Activated CD4-positive, CD25-positive, alpha-beta regulatory T cell treated with anti-CD3 and anti-CD28 coated beads, Interleukin-2, amount 50 U/mL, for 24 hours (primary cell): ENCODE measurements at regions not wholly inside any gene's neighbourhood (a gene's known extent, or its start where the extent isn't known, plus 50 kb on each side); places are given as distances from the start of the nearest gene placed in this dataset.
"Not testable (repeated sequence)": the region's sequence is repeated elsewhere in the genome, so short reads cannot be mapped to it uniquely, and the experiment has no call there.

Experiments used
- ATAC-seq, 2 donors: fragments of 150-1000 bp; cut with Tn5 transposase; one replicate each; pipeline ENCODE4 v1.10.0; 2021; ENCODE audit warnings: mild to moderate bottlenecking in 1 of 2, moderate library complexity in 1 of 2

DNA sequence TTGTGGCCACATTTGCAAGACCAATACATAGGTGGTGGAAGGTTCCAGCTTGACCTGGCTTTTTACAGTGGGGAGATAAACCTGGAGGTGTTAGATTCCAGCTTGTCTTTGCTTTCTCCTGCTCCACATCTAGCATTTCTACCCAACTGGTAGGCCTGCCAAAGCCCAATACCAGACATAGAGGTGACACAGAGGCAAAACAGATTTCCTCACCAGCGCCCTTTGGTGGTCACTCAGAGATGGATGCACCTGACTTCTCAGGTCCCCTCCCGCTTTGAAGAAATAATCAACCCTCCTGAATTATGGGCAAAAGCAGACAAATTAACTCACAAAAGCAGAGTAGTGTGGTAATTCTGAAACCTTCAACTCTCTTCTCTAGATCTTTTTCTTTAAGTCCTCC is 1356.2 kb downstream of the FAM181B start:
- ATAC-seq = no peak

DNA sequence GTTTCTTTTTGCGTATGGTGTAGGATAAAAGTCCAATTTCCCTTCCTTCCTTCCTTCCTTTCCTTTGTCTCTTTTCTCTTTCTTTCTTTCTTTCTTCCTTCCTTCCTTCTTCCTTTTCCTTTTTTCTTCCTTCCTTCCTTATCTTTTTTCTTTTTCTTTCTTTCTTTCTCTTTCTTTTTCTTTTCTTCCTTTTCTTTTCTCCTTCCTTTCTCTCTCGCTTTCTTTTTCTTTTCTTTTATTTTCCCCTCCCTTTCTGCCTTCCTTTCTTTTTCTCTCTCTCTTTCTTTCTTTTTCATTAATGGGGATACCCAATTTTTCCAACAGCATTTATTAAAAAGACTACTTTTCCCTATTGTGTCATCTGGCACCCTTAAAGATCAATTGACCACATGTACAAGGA is 1359.7 kb downstream of the FAM181B start:
- ATAC-seq = no peak

DNA sequence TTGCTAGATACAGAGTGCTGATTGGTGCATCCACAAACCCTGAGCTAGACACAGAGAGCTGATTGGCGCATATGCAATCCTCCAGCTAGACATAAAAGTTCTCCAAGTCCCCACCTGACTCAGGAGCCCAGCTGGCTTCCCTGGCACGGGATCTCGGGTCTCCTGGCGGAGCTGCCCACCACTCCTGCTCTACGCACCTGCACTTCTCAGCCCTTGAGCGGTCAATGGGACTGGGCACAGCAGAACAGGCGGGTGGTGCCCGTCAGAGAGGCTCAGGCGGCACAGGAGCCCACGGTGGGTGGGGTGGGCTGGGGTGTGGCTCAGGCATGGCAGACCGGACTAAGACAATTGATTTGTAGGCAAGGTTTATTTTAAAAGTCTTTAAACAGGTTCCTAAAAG is 1365.5 kb downstream of the FAM181B start:
- ATAC-seq = no peak

DNA sequence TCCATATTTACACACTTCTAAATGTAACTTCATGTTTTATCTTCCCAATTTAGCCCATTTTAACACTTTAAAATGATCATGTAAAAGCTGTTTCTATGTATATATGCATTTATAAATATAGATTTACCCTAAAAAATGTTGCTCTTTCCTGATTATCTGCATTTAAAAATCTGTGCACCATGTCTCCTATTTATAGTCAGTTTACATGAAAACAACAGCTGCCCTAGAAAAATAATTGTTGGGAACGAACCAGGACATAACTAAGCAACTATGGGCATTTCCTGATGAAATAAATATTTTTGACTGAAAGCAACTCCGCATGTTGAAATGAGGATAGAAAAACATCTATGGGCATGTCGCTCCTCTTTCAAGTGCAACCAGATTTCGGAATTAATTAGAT is 1368.2 kb downstream of the FAM181B start:
- no peak for ATAC-seq

DNA sequence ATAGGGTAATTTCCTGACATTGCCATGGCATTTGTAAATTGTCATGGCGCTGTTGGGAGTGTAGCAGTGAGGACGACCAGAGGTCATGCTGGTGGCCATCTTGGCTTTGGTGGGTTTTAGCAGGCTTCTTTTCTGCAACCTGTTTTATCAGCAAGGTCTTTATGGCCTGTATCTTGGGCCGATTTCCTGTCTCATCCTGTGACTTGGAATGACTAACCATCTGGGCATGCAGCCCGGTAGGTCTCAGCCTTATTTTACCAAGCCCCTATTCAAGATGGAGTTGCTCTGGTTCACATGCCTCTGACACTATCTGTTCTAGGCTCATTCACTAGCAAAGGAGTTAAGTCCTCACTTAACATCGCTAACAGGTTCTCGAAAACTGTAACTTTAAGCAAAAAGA is 1374.2 kb downstream of the FAM181B start:
- ATAC-seq = no peak

DNA sequence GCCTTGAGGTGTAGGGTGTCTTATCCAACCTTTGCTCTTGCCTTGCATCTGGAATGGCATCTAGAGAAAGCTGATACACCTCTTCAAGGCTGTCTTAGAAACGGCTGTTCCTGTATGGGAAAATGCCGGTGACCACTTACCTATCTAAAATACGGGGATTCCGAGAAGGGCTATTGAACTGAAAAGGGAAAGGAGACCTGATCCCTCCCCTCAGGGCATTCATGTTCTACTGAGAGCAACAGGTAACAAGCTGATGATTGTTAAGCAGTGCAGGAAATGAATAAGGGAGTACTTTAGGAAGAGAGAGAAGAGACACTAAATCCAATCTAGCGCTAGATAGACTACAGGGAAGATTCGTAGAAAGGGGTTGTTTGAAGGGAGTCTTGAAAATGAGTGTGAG is 1388.1 kb downstream of the FAM181B start:
- no peak for ATAC-seq

DNA sequence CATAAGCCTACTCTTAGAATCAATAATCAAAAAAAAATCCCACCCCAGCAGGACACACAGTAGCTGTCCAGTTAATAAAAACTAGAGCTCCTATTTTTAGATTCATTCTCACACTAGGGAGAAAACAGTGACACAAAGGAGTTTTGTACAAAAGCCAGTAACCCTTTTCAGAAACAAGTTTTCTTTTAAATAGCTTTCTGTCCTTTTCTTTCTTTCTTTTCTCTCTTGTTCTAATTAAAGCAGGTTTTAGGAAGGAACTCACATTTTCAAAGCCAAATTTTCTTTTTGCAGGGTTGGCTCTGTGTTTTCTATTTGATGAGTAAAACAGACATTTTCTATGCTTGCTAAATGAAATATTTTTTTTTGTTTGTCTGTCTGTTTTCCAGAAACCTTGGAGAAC is 1390.7 kb downstream of the FAM181B start:
- no peak for ATAC-seq

DNA sequence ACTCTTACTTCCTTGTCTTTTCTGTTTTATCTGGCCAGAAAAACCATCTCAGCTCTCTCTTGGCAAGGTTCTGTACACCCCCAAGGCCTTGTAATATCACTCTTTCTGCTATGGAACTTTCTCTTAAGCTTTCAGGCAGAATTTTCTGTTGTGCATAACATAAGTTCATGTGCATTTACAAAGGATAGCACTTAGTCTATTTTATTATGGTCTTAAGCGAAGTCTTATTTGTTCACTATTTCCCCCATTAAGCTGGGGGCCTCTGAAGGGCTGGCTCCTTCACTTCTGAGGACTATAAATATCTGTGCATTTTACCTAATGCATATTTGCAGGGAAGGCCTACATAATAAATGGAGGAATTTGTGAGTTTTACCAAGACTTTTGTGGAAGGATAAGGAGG is 1393.4 kb downstream of the FAM181B start:
- no peak for ATAC-seq

DNA sequence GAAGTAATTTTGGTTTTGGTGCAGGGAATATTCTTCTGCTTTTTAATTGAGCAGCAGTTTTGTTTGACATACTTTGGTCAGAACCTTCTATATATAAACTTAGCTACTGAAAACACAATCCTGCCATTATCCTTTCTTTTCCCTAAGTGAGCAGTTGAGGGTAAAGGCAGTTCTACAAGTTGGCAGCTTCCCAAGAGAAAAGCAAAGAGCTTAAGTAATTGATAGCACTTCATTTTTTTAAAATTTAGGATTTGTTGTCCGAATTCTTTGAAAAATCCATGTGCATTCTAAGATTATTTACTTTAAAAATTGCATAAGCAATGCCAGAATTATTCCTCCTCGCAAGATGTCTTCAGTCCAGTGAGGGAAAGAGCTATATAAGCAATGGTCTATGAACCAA is 1394.1 kb downstream of the FAM181B start:
- ATAC-seq = no peak

DNA sequence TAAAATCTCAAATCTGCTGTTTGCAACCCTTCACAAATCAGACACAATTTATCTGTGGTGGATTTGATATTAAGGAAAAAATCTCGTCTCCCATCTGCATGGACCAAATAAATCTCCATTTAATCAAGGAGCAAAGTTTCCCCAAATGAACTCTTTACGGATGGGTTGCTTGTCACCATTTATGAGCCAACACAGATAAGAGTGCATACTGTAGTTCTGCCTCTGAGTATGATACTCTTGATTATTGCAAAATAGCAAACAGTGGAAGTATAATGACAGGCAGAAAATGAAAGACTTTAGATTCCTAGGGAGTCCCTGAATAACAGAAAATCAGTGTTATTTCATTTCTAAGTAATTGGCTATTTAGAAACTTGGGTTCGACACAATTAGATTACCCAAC is 1395.9 kb downstream of the FAM181B start:
- ATAC-seq = no peak

DNA sequence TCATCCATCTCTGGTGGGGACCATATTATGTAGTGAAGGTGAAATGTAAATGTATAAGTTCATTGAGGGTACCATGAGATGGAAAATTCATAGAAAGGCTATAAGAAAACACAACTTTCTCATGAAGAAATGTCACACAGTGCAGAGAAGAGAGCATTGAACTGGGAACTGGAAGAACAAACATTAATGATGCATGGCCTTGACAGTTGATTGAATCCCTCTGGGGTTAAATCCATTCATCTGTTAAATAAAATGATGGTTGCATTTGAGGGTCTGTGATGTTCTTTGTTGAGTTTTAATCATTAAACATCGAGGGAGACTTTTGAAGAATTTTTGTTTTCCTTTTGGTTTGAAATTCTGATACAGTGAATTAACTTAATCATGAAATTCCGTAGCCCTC is 1401.4 kb downstream of the FAM181B start:
- ATAC-seq = no peak

DNA sequence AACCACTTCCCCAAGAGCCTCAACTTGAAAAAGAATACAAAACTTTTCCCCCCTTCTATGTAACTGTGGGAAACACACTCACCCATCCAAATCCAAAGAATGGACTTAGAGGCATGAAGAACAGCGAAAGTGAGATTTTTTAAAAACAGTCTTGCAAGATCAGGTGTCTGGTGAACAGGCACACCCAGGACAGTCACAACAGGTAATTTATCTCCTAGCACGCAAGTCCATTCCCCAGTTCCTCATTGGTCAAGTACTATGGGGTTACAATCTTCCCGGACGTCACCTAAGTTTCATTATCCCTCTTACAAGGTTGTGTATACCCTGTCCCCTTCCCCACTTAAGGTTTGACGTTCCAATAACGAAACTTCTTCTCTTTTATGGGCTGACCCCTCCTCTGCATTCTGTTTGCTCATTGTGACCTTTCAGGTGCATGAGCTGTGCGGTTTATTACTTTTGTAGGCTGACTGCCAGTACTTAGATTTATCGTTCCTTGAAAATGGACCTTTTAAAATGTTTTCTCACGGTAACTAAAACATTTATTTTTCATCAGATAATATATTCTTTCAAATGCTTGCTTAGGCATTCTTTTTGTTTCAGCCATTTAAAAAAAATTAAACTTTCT is 1401.9 kb downstream of the FAM181B start:
- no peak for ATAC-seq

DNA sequence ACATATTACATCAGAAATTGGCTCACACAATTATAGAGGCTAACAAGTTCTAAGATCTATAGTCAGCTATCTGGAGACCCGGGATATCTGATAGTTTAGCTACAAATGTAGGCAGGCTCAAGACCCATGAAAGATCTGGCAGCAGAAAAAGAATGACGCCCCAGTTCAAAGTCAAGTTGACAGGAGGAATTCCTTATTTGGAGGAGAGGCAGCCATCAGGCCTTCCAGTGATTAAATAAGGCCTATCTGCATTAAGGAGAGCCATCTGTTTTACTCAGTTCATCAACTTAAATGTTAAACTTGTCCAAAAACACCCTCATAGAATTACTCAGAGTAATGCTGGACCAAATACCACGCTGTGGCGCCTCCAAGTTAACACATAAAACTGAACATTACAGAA is 1402.6 kb downstream of the FAM181B start:
- ATAC-seq = no peak

DNA sequence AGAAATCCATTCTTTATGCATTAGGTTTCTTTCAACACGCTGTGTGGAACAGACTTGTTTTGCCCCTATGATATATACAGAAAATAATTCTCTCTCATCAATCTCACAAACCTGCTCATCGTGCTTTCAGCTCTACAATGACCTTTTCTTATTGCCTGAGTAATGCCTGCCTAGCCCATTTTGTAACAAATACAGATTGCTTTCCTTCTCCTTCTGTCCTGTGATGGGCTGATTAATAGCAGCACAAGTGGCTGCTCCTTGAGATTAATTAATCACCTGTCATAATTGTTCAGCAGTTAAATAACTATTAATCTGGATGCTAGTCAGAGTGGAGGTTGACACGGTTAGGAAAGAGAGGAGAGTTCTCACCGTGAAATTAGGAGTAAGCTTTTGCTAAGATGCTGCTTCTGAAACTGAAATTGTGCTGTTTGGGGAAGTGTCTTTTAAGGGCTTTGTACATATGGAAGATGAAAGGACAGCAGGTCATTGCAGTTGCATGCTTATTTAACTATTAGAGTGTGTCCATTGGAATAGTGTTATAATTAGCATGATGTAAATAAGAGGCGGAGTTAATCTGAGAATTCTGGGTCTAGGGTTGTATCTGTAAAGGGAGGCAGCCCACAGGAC is 1430.5 kb downstream of the FAM181B start:
- no peak for ATAC-seq

DNA sequence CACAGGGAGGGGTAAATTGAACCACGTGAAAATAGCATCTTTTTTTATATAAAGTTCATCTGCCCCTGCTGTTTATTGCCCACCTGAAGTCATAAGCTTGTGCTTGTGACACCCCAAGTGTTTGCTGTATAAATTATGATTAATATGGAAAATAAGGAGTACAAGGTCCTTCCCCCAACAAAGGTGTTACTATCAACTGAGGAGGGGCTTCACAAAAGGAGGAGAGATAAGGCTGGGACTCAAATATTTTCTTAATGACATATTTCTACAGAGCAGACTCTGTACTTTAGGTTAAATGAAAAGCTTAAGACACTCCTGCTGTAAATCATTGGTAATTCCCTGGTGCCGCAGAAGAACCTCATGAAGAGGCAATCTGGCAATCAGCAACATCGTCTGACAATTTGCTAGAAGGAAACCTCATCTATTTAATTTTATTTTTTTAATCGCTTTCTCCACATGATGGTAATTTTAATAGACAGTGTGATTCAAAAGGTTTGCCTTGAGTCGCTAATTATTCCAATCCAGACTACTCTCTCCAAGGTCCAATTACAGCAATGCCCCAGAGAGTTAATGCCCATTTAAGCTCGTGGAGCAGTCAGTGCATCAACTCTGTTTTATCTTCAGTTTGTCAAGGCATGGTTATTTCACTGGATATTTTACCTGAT is 1432.4 kb downstream of the FAM181B start:
- no peak for ATAC-seq

DNA sequence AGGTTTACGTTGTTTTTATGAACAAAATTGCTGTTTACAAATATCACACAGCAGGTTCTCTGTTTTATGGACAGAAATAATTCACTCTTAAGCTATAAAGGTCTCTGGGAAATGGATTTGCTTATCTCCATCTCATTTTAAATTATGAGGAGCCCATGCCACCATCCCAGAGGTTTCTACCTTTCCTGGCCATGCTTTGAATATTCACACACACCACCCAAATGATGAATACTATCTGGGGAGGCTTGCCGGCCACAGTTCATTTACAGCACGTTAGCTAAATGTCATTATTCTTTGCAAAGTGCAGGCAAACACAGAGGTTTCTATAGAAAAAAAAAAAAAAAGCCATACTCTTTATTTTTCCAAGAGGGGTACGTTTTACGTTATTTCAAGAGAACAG is 1446.7 kb downstream of the FAM181B start:
- ATAC-seq = no peak

DNA sequence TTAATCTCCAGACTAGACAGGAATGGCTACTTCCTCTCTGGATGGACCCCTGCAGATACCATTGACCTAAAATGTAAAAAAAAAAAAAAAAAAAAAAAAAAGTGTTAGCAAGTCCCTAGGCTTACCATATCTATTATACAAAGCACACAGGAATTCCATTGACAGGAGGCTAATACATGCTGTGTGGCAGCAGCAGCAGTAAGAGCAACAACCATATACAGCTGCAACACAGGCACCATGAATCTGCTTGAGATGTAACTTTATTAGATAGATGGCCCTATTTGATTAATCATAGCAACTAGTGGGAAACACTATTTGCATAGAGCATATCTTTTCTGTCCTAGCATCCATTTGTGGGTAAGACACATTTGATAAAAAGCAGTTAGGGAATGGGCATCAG is 1447.1 kb downstream of the FAM181B start:
- no peak for ATAC-seq

DNA sequence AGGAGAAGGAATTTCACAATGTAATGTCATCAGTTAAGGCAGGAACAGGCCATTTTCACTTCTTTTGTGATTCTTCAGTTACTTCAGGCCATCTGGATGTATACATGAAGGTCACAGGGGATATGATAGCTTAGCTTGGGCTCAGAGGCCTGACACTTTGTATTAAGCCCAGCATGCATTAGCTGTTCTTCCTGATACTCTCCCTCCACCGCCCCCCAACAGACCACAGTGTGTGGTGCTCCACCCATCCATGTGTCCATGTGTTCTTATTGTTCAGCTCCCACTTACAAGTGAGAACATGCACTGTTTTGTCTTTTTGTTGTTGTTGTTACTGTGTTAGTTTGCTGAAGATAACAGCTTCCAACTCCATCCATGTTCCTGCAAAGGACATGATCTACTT is 1453.4 kb downstream of the FAM181B start:
- ATAC-seq = not testable (repeated sequence)

DNA sequence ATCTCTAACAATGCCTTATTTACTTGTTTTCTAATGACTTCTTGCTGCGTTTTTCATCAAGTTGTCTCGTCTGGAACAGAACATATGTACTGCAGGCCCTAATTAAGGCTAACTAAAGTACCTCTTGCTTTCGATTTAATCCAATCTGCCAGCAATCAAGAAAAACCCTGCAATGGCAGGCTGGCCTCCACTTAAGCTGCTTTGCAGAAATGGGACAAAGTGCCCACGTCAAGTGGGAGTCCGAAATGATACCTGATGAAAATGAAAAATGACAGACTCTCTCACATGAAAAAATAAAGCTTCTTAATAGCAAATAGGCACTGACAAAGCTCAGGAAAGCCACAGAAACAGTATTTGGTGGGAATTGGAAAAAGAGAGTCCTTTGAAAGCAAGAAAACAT is 1454.7 kb downstream of the FAM181B start:
- ATAC-seq = no peak

DNA sequence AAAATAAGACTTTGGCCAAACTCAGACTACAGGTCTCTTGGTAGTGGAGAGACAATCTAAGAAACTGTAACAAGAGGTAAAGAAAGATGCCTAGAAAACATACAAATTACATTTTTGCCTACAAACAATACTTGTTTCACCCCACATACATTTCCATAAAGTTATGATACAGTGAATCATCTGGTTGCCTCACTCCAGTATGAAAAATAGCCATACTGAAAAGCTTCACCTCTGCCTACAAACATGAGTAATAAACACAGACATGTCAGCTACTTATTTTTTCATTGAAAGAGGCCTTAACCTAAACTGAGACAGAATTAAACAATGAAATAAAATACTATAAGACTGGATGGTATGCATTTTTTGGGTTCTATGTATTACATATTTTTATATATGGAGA is 1463.0 kb downstream of the FAM181B start:
- no peak for ATAC-seq

DNA sequence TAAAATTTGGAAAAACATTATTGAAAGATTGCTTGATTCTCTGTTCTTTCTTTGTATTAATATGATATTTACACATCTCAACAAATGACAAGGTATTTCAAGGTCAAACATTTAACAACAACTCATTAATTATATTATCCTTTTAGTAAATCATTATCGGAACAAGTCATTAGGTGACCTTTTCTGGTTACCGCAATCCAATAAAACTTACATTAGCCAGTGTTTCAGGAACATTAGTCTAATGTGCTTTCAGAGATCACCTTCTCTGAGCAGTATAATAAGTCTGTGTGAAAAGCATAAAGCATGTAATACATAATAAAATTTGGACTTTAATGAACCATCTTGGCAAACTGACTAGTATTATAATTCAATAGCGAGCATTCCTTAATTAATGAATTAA is 1466.4 kb downstream of the FAM181B start:
- no peak for ATAC-seq

DNA sequence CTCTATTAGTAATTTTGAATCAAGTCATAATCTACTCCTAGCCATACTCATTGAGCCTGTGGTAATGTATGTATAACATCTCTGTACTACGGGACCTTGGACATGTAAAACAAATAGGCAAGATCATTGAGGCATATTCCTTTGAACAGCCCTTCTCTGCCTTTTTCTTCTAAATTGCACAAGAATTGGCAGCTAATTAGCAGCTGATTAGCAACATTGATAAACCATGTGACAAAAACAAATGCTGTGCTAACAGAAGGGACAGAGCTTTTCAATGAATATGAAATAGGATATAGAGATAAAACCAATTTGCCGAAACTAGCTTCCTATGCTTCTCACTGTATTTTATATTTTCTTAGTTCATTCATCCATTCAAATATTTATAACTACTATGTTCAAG is 1474.2 kb downstream of the FAM181B start:
- ATAC-seq = no peak

DNA sequence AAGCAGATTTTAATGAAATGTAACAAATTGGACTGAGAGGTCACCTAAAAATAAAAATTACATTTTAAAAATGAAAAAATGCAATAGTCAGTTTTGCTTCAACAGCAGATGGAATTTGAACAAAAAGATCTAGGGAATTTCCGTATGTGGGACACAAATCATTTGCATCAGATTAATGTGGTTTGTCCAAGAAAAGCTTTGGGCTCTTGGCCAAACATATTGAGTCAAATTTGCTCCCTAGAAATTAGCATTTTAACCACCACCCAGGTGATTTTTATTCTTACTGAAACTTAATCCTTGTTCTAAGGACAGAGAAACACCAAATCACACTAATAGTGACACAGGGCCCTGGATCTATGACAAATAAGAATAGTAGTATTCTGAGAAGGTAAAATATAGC is 1477.8 kb downstream of the FAM181B start:
- no peak for ATAC-seq

DNA sequence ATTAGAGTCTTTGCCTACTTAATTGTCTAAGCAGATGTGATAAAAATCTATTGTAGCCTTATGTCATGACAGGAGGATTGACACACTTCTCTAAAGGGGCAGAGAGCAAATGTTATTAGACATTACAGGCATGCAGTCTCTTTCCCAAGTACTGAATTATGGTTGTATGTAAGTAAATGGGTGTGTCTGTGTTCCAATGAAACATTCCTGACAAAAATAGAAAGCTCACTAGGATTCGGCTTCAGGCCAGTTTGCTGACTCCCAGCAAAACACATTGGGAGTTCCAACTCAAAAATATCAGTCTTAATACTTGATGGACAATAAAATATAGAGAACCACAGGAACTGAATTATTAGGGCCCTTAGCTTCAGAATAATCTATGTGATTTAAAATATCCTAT is 1480.4 kb downstream of the FAM181B start:
- ATAC-seq = no peak

DNA sequence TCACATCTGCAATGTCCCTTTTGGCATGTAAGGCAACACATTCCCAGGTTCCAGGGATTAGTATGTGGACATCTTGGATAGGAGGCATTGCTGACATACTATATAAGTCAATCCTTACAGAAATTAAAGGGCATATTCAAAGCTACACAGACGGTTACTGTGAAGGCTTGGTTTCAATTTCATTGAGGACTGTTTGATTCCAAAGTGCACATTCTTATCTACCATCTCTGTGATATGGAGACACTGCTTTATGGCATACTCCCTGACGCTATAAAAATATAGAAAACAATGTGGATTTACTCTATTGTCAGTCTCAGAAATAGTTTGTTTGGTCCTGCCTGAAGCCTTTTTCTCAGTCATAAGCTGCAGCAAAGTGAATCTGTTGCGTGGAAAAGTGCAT is 1486.7 kb downstream of the FAM181B start:
- no peak for ATAC-seq
